ENCODE measurements at regions not wholly inside any gene's neighbourhood (a gene's known extent, or its start where the extent isn't known, plus 50 kb on each side); places are given as distances from the start of the nearest gene placed in this dataset.

DNA sequence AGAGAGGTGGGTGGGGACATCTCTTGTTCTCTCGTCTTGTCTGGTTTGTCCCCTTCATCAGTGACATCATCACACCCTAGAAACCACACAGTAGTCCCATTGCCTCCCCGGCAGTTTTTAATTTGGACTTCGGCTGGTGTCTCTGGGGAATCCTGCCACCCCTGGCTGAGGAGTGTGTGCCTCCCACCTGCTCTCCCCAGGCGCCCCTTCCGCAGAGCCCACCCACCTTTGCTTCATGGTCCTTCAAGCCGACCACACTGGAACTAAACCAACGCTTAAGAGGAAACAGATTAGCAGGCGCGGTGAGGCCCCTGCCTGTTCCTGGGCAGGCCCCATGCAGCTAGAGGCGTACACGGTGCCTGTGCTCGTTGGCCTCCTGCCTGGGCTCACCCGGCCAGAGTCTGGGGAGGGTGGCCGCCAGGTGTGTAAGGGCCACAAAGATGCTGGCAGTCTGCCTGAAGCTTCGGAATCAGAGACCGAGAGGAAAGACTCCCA is 107.6 kb upstream of the SPRY4 start:
- DNase-seq (ENCODE audit: low read depth): no peak
- H3K4me3 ChIP-seq (ENCODE audit: low read depth, low read length): no peak overlapping the region
- TF ChIP-seq CTCF (IDR thresholded peaks at IDR 0.05; ENCODE audit: low read depth, low read length, missing control alignments): no peak

DNA sequence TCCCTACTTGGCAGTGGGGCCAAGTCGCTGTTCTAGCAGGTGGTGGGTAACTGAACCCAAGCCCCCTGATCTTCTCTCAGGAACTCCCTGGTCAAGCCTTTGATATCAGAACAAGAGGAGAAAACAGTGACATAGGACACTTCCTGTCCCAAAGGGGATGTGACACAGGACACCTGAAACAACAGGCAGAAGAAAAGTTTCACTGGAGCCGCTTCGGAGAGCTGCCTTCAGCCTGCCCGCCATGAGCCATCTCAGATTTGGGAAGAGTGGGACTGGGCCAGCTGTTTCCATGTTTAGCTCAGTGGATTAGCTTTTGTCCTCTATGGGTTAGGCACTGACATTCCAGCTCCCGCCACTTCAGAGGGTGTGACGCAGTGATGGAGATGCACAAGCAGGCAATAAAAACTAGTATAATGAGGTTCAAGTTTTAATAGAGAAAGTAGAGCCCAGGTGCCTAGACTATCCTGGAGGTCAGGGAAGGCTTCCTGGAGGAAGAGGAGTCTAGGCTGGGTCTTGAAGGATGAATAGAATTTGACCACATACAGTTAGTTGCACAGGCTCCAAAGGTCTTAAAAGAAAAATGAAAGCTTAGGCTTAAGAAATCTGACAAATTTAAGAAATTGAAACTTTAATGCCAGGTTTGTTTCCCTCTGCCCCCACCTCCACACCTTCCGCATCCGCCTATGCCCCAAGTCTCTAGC is 104.1 kb upstream of the SPRY4 start:
- no peak for TF ChIP-seq CTCF (IDR thresholded peaks at IDR 0.05; ENCODE audit: low read depth, low read length, missing control alignments)
- no peak for DNase-seq (ENCODE audit: low read depth)

DNA sequence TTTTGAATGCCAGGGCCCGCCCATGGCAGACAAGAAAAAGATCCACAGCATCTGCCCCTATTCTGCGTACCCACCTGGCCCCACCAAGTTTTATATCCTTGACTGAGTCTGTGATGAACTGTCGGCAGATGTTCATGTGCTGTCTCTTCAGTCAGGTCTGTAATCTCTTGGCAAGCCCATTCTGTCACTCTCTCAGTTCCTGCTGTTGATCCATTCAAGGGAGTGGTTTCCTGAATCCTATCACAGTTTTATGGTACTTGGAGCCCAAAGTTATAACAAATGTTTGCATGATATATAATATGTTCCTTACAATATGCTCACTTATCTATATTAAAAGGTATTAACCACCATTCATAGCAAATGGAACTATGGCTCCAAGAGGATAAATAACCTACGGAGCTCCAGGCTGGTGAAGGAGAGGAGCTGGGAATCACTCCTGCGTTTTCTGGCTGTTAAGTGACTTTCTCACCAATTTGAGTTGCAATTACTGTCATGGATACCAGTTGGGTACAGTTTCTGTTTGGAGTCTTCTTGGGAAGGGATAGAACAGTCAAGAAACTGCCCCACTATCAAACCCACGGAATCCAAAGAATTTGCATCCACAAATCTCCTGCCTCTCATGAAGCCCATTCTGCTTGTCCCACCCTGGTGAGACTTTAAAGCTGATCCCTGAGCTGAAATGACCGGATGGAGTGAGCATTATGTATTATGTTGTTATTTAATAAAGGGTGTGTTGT is 103.4 kb upstream of the SPRY4 start:
- DNase-seq (ENCODE audit: low read depth): no peak
- TF ChIP-seq CTCF (IDR thresholded peaks at IDR 0.05; ENCODE audit: low read depth, low read length, missing control alignments): no peak
- no peak overlapping the region for H3K4me3 ChIP-seq (ENCODE audit: low read depth, low read length)

More for the DNA sequence above, 104.1 kb upstream of the SPRY4 start:
- no peak overlapping the region for H3K4me3 ChIP-seq (ENCODE audit: low read depth, low read length)

DNA sequence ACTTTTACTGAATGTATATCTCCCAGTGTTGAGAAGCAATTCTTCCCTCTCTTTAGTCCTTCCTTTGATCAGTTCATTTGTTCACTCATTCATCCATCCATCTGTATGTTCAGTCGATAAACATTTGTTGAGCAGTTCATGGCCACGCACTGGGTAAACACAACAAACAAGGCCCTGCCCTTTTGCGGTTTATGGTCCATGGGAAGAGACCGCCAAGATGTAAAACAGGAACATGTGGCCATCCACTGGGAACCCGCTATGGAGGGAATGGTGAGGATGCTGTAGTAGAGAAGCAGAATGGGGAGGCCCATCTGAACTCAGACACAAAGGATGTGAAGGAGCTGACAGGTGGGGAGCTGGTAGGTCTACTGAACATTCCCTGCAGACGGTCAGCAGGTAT is 102.7 kb upstream of the SPRY4 start:
- no peak for TF ChIP-seq CTCF (IDR thresholded peaks at IDR 0.05; ENCODE audit: low read depth, low read length, missing control alignments)
- no peak overlapping the region for H3K4me3 ChIP-seq (ENCODE audit: low read depth, low read length)
- DNase-seq (ENCODE audit: low read depth): no peak

GRCh38 chr5:142427015-142427364 is 102.2 kb upstream of the SPRY4 start:
- TF ChIP-seq CTCF (IDR thresholded peaks at IDR 0.05; ENCODE audit: low read depth, low read length, missing control alignments): no peak
- DNase-seq (ENCODE audit: low read depth): no peak
- no peak overlapping the region for H3K4me3 ChIP-seq (ENCODE audit: low read depth, low read length)

DNA sequence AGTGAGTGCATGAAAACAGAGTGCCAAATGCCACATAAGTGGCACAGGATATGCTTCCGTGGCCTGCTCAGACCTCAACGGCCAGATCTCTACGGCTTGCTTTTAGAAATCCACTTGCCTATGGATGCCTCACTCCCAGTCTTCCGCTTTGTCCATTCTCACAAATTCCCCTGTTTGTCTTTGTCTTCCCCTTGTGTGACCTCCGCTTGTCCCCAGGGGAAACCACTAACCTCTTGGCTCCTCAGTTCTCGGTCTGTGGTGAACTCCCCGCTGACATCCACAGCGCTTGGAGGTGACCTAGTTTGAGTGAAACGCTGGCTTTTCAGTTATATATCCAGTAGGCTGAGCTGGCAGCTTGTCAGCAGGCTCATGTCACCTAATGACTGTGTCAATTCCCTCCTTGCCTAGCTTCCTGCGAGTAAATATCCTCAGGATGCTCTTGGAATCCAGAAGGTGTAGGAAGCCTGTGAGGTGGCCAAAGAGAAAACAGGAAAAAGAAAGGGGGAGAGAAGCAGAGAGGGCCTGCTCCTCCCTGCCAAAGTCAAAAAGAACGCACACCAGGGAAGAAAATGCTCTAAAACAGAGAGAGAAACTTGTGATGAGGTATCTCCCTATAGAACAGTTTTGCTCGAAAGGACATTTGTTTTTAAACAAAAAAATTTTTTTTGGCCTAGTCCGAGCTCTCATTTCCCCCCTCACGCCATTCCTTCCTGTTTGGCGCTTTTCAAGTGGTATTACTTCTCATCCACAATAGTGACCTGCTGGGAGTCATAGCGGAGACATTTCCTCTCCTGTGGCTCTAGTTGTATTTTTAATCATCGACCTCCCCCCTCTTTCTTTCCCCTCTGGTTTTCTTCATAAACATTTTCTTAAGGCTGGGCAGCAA is 101.6 kb upstream of the SPRY4 start:
- DNase-seq (ENCODE audit: low read depth): no peak
- TF ChIP-seq CTCF (IDR thresholded peaks at IDR 0.05; ENCODE audit: low read depth, low read length, missing control alignments): no peak
- no peak overlapping the region for H3K4me3 ChIP-seq (ENCODE audit: low read depth, low read length)
